ENCODE measurements at regions not wholly inside any gene's neighbourhood (a gene's known extent, or its start where the extent isn't known, plus 50 kb on each side); places are given as distances from the start of the nearest gene placed in this dataset.
A peak's percentile ranks its signal among the peaks of the same experiment; 100 is the strongest.

DNA sequence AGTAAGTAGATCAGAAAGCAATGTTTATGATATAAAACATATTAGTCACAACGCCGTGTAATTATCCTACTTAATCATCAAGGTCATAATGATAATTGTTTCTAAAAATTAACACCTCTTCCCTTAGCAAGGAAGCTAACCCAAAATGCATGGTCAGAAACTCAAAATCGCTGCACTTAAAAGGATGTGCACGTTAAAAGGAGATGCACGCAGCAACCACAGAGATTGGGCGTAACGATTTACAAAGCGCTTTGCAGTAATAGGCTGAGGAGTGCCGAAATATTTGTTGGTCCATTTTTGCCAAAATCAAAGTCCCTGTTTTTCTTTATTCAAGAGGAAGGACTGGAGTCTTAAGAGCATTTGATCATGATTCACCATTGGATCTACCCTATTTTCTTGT is 1077.2 kb downstream of the VRK1 start:
- intact Hi-C loops (cut with micrococcal nuclease), result no loop called here
- Mint-ChIP-seq H3K36me3 (no peaks in the 10 kb centered on the region), H3K4me1 (peaks cover 0 to 6% of the 10 kb centered on the region in 2 donors), H3K27ac (no peak overlapping the region), H3K27me3 (ENCODE audit: low read depth in 2 of 2) (peaks cover 17 to 25% of the 10 kb centered on the region in 2 donors), H3K9me3 (no peaks in the 10 kb centered on the region), H3K4me3 (no peak overlapping the region)
- TF ChIP-seq, protein P1, sequence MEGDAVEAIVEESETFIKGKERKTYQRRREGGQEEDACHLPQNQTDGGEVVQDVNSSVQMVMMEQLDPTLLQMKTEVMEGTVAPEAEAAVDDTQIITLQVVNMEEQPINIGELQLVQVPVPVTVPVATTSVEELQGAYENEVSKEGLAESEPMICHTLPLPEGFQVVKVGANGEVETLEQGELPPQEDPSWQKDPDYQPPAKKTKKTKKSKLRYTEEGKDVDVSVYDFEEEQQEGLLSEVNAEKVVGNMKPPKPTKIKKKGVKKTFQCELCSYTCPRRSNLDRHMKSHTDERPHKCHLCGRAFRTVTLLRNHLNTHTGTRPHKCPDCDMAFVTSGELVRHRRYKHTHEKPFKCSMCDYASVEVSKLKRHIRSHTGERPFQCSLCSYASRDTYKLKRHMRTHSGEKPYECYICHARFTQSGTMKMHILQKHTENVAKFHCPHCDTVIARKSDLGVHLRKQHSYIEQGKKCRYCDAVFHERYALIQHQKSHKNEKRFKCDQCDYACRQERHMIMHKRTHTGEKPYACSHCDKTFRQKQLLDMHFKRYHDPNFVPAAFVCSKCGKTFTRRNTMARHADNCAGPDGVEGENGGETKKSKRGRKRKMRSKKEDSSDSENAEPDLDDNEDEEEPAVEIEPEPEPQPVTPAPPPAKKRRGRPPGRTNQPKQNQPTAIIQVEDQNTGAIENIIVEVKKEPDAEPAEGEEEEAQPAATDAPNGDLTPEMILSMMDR (IDR thresholded peaks at IDR 0.05), result no peak
- H3K36me3 ChIP-seq (ENCODE audit: control insufficient read depth, insufficient read depth, low read length), result no peaks in the 10 kb centered on the region
- ATAC-seq (no peak), DNase-seq (peak in 1 of 2 donors; percentile 41)
- H3K9me3 ChIP-seq (ENCODE audit: control insufficient read depth, insufficient read depth, low read length), result no peaks in the 10 kb centered on the region
- WGBS (ENCODE audit: insufficient coverage), result 80% methylated on average over 7 of the region's 9 CpGs
- H3K4me3 ChIP-seq (ENCODE audit: low read length), result no peak overlapping the region
- no peaks in the 10 kb centered on the region for H3K4me1 ChIP-seq (ENCODE audit: control insufficient read depth, insufficient read depth, low read length)
- no peaks in the 10 kb centered on the region for H3K27me3 ChIP-seq (ENCODE audit: control insufficient read depth, insufficient read depth, low read length)
- no peak overlapping the region for H3K27ac ChIP-seq (ENCODE audit: low read length)

DNA sequence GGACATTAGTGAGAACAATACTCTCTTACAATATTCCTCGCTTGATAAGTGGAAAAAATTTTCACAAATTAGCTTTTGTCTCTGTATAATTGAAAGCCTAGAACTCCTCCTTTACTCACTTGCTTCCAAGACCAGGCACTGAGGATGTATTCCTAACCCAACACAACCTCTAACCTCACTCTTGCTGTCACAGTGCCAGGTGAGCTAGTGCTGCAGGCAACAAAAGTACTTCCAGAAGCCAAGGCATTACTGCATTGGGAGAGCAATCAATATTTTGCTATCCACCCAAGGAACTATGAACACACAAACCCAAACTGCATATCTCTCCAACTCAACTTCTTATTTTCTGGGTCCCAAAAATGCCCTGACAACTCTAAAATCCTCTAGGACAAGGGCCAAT is 1081.0 kb downstream of the VRK1 start:
- Histone ChIP-seq H3K9me3 (ENCODE audit: control insufficient read depth, insufficient read depth, low read length) (no peaks in the 10 kb centered on the region), H3K27ac (ENCODE audit: low read length) (no peak overlapping the region), H3K27me3 (ENCODE audit: control insufficient read depth, insufficient read depth, low read length) (no peaks in the 10 kb centered on the region), H3K36me3 (ENCODE audit: control insufficient read depth, insufficient read depth, low read length) (no peaks in the 10 kb centered on the region), H3K4me1 (ENCODE audit: control insufficient read depth, insufficient read depth, low read length) (no peaks in the 10 kb centered on the region), H3K4me3 (ENCODE audit: low read length) (no peak overlapping the region)
- H3K4me3 Mint-ChIP-seq, result no peak overlapping the region
- no peaks in the 10 kb centered on the region for H3K9me3 Mint-ChIP-seq
- TF ChIP-seq, protein P1 (IDR thresholded peaks at IDR 0.05), result no peak
- no peak for DNase-seq
- peak overlapping the region in 1 of 2 donors; percentile 15 for H3K27ac Mint-ChIP-seq
- peaks cover 0 to 6% of the 10 kb centered on the region in 2 donors for H3K4me1 Mint-ChIP-seq
- 100% methylated on average over 1 of the region's 1 CpG for WGBS (ENCODE audit: insufficient coverage)
- no peak for ATAC-seq
- peaks cover 5 to 18% of the 10 kb centered on the region in 2 donors for H3K27me3 Mint-ChIP-seq (ENCODE audit: low read depth in 2 of 2)
- no peaks in the 10 kb centered on the region for H3K36me3 Mint-ChIP-seq
- intact Hi-C loops (cut with micrococcal nuclease), result no loop called here

DNA sequence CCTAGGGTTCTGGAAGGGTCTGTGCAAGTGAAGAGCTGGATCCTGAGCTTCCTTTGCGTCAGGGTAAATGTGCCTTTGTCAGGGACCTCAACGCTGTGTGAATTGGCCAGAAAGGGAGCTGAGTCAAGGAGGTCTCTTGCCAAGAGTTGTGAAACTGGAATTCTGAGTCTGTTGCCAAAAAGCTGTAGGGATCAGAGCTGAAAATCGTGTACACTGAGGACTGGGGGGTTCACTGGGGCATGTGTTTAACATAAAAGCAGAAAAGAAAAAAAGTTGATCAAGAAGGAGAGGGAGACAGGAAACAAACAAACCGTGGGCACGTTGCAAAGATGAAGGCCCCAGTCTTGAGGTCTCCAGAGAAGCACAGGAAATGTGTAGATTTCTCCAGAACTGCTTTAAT is 1081.5 kb downstream of the VRK1 start:
- H3K27me3 Mint-ChIP-seq (ENCODE audit: low read depth in 2 of 2), result peaks cover 8 to 15% of the 10 kb centered on the region in 2 donors
- Histone ChIP-seq H3K27me3 (ENCODE audit: control insufficient read depth, insufficient read depth, low read length) (no peaks in the 10 kb centered on the region), H3K4me1 (ENCODE audit: control insufficient read depth, insufficient read depth, low read length) (no peaks in the 10 kb centered on the region), H3K4me3 (ENCODE audit: low read length) (no peak overlapping the region), H3K9me3 (ENCODE audit: control insufficient read depth, insufficient read depth, low read length) (no peaks in the 10 kb centered on the region), H3K36me3 (ENCODE audit: control insufficient read depth, insufficient read depth, low read length) (no peaks in the 10 kb centered on the region), H3K27ac (ENCODE audit: low read length) (no peak overlapping the region)
- H3K4me3 Mint-ChIP-seq, result no peak overlapping the region
- TF ChIP-seq, protein P1 (IDR thresholded peaks at IDR 0.05), result no peak
- no peaks in the 10 kb centered on the region for H3K9me3 Mint-ChIP-seq
- peak in 1 of 2 donors; percentile 60 for DNase-seq
- intact Hi-C loops (cut with micrococcal nuclease), result no loop called here
- 51% methylated on average over 5 of the region's 5 CpGs for WGBS (ENCODE audit: insufficient coverage)
- H3K27ac Mint-ChIP-seq, result peak overlapping the region in 1 of 2 donors; percentile 15
- no peaks in the 10 kb centered on the region for H3K36me3 Mint-ChIP-seq
- ATAC-seq, result no peak
- peaks cover 0 to 6% of the 10 kb centered on the region in 2 donors for H3K4me1 Mint-ChIP-seq

DNA sequence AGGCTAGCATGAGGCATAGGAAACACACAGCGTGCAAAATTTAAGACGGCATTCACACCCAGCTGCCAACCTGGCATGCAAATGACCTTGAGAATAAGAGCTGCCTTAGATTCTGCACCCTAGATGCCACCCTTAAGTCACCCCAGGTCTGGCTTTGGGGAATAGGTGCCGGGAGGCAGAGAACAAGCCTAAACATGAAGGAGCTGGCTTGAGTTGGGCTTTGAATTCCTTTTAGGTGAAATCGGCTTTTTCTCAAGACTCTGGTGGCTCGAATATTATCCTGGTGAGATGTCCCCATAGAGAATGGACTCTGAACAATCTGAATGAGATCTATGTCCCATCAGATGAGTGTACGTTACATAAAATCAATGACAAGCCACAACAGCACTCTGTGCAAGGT is 1090.5 kb downstream of the VRK1 start:
- no peaks in the 10 kb centered on the region for H3K4me1 Mint-ChIP-seq
- peaks cover 0 to 10% of the 10 kb centered on the region in 2 donors for H3K27me3 Mint-ChIP-seq (ENCODE audit: low read depth in 2 of 2)
- Histone ChIP-seq H3K27me3 (ENCODE audit: control insufficient read depth, insufficient read depth, low read length) (no peaks in the 10 kb centered on the region), H3K27ac (ENCODE audit: low read length) (no peak overlapping the region), H3K4me1 (ENCODE audit: control insufficient read depth, insufficient read depth, low read length) (no peaks in the 10 kb centered on the region), H3K4me3 (ENCODE audit: low read length) (no peak overlapping the region), H3K36me3 (ENCODE audit: control insufficient read depth, insufficient read depth, low read length) (no peaks in the 10 kb centered on the region), H3K9me3 (ENCODE audit: control insufficient read depth, insufficient read depth, low read length) (no peaks in the 10 kb centered on the region)
- 90% methylated on average over 6 of the region's 6 CpGs for WGBS (ENCODE audit: insufficient coverage)
- DNase-seq (no peak), ATAC-seq (no peak)
- H3K27ac Mint-ChIP-seq, result no peak overlapping the region
- no peaks in the 10 kb centered on the region for H3K36me3 Mint-ChIP-seq
- no peak overlapping the region for H3K4me3 Mint-ChIP-seq
- H3K9me3 Mint-ChIP-seq, result no peaks in the 10 kb centered on the region
- TF ChIP-seq, protein P1 (IDR thresholded peaks at IDR 0.05), result no peak
- intact Hi-C loops (cut with micrococcal nuclease), result no loop called here
